DOHH2 (cell line): ENCODE measurements at regions not wholly inside any gene's neighbourhood (a gene's known extent, or its start where the extent isn't known, plus 50 kb on each side); places are given as distances from the start of the nearest gene placed in this dataset.

Experiments used
- EZH2phosphoT487 ChIP-seq: fragments of 200-600 bp; sonication (generic); IDR thresholded peaks from 2 replicates; pipeline ENCODE4 v1.6.1; 2017; ENCODE audit warnings: borderline replicate concordance, mild to moderate bottlenecking, antibody characterized with exemption, low read length, moderate library complexity, mixed read lengths
- TF ChIP-seq, protein P1 (sequence below): fragments of 200-600 bp; sonication (generic); IDR thresholded peaks from one replicate; pipeline ENCODE4 v1.5.1; 2014; ENCODE audit warnings: antibody characterized with exemption, mild to moderate bottlenecking, low read depth, low read length; ENCODE audit not compliant: poor library complexity, severe bottlenecking

DNA sequence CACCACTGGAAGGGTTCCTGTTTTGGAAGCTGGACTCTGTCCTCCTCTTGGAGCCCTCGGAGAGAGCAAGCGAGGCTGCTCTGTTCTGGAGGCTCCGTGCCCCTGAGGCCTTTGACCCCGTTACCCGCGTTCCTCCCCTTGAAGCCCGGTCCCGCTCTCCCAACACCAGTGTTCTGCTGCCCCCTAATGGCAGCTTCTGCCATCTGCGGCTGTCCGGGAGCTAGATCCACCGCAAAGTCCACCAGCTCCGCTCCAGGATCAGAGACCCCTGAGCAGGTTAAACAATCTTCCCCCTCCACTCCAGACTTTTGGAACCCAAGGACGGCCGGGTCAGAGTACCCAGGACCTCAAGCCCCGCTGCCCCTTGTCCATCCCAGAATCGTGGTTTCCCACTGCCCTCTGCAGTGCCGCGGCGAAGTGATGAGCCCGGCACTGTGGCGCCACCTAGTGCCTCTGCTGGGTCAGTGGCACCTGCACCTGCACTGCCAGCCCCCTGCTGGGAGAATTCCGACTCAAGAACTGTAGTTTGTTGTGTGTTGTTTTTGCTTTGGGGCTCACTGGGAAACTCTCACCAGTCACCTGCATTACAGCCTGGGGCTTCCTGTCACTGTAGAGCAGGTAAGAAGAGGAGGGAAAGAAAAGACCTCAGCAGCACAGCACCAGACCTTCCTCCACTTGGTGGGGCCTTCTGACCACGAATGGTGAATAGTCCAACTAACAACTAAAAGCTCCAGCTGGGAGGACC lies 63.5 kb upstream of the NFASC start:
- TF ChIP-seq, protein P1, sequence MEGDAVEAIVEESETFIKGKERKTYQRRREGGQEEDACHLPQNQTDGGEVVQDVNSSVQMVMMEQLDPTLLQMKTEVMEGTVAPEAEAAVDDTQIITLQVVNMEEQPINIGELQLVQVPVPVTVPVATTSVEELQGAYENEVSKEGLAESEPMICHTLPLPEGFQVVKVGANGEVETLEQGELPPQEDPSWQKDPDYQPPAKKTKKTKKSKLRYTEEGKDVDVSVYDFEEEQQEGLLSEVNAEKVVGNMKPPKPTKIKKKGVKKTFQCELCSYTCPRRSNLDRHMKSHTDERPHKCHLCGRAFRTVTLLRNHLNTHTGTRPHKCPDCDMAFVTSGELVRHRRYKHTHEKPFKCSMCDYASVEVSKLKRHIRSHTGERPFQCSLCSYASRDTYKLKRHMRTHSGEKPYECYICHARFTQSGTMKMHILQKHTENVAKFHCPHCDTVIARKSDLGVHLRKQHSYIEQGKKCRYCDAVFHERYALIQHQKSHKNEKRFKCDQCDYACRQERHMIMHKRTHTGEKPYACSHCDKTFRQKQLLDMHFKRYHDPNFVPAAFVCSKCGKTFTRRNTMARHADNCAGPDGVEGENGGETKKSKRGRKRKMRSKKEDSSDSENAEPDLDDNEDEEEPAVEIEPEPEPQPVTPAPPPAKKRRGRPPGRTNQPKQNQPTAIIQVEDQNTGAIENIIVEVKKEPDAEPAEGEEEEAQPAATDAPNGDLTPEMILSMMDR, result peak; percentile 100
- TF ChIP-seq EZH2phosphoT487, result no peak
